GM21526 (cell line): ENCODE measurements at regions not wholly inside any gene's neighbourhood (a gene's known extent, or its start where the extent isn't known, plus 50 kb on each side); places are given as distances from the start of the nearest gene placed in this dataset.
"Not testable (repeated sequence)": the region's sequence is repeated elsewhere in the genome, so short reads cannot be mapped to it uniquely, and the experiment has no call there.

Experiments used
- ATAC-seq: cut with Tn5 transposase; IDR thresholded peaks from one replicate; pipeline ENCODE4 v1.9.1; 2021; ENCODE audit warnings: moderate library complexity; ENCODE audit not compliant: unreplicated experiment, low FRiP score

DNA sequence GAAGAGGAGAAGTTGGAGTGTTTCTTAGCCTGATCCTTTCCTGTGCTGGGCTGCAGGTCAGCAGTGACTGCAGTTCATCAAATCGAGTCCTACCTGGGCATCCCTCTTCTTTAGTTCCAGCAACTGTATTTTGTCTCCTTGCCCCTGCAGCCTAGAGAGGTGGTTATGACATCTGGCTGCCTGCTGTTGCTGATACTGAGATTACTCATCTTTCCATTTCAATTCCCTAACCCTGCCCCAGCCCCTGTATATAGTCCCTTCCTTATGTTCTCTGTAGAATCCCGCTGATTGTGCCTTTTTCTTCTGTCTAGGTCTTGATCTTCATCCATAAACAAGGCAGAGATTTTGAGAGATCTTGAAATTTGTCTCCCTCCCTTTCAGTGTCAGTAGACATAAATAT is 393.3 kb downstream of the EDEM1 start:
- peak; percentile 59 for ATAC-seq

DNA sequence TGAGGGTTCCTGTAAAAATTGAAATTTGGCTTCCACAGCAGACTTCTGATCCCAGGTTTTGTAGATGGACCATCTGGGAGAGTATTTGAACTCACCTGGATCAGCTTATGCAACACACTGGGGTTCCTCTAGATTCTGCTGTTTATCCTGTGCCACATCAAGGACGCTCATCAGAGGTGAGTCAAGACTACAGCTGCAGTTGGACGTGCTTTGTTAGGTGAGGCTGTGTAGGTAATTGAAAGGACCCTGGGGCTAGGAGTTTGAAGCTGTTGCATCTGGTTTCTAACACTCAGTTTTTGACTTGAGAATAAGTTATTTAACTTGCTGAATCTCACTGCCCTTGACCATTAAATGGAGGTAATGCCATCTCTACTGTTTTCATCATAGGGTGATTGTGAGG is 394.2 kb downstream of the EDEM1 start:
- no peak for ATAC-seq

DNA sequence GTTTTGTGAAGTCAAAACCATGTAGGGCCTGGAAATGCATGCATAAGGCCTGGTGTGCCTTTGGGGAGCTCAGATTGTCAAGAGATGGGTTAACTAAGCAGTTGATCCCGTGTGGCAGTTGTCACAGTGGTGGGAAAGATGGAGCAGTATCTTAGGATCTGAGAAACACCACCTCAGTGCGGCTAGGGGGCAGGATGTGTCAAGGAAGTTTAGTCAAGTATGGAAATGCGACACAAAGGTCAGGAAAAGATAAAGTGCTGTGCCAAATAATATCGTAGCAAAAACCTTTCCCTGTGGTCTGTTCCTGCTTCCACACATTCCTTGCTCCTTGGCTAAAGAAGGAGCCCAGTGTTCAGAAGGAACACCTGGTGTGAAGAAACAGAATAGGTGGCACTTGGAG is 396.4 kb downstream of the EDEM1 start:
- no peak for ATAC-seq

DNA sequence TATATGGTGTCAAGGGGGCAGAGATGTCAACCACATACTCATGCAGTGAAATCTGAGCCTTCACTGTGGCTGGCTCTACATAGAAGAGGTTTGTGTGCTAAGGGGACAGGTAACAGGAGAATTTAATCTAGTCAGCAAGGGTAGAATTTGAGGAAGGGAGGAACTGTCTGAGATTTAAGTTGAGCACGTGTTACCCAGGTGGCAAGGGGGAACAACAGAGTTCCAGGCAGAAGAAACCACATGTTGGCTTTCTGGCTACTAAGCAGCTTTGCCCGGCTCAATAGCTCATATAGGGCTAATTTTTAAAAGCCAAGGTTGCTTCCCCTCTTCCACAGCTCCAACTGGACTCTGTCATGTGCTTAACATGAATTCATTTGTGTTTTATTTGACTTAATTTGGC is 397.6 kb downstream of the EDEM1 start:
- ATAC-seq, result no peak

DNA sequence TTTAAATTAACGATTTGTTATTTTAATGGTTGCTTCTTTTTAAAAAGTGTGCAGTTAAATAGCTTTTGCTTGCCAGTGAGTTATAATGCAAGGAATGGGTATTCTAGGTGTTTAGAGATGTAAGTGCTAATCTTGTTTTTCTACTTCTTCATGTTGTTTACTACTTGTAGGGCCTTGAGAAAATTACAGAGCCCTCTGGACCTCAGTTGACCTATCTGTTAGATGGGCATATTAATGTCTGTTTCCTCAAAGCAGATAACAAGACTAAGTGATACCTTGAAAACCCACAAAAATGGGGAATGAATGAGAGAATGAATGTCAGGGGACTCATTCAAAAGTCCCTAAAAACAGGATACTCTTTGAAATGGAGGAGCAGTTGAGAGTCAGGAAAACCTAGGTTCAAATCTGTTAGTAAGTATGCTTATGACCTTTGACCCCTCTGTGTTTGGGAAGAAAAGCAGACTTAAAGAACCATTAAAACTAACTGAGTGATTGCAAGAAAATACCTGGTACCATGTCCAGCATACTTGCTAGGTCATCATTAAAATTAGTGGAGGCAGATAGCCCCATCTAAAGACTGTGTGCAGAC is 419.5 kb downstream of the EDEM1 start:
- ATAC-seq, result no peak

DNA sequence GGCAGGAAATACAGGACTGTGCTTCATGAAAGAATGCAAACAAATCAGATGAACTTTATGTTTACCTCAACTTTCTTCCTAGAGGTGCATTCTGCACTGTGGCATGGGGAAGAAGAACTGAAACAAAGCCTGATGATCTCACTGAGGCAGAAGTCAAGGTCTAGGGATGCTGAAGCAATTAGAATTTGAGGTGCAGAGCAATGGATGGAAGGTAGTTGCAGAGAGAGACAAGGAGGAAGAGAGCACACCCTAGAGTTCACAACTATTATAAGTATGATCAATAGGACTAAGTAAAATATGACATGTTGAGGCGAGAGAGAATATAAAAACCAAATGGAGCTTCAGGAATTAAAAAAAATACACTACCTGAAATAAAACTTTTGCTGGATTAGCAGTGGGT is 420.1 kb downstream of the EDEM1 start:
- ATAC-seq, result no peak

DNA sequence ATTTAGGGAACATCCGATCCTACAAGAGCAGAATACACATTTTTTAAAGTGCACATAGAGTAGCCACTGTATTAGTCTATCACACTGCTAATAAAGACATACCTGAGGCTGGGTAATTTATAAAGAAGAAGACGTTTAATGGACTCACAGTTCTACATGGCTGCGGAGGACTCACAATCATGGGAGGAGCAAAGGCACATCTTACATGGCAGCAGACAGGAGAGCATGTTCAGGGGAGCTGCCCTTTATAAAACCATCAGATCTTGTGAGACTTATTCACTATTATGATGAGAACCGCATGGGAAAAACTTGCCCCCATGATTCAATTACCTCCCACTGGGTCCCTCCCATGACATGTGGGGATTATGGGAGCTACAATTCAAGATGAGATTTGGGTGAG is 421.5 kb downstream of the EDEM1 start:
- ATAC-seq, result not testable (repeated sequence)

DNA sequence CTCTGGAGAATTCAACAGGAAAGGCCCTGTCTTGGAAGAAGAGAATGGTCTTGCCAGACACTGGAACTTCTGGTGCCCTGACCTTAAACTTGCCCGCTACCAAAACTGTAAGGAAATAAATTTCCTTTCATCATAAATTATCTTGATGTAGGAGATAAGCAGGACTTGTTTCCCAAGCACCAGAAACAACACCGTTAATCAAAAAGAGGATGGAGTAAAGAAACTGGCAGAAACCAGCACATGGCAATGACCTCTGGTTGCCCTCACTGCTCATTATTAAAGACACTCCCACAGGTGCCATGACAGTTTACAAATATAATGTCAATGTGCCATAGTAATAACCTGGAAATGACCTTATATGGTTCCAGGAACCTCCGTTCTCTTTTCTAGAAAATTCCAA is 426.1 kb downstream of the EDEM1 start:
- ATAC-seq, result no peak

DNA sequence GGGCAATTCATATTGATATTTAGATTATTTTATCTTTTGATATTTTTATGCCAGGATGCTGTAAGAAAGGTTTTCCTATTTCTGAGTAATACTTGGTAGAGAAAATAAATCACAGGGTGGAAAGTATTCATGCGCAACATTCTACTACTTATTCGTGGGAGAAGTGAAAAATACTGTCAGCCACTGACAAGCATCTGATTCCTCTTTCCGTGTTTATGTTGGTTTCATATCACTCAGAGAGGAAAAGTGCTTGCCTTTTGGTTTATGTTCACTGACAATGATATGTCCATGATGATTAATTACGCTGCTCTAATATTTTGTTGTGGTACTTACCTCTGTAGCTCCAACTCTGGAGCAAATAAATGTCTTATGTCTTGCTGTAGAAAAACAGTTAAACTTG is 429.4 kb downstream of the EDEM1 start:
- no peak for ATAC-seq

DNA sequence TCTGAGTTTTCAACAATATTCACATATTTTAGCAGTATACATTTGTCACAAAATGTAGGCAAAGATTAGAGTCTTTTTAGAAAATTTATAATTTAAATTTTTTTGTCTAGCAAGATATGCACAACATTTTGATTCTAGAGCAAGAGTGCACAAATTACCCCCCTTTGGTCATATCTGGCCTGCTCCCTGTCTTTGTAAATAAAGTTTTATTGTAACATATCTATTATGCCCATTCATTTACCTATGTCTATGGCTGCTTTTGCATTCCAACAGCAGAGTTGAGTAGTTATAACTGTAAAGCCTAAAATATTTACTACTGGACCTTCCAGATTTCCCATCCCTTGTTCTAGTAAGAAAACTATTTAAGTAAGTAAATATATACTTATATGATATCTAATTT is 430.7 kb downstream of the EDEM1 start:
- ATAC-seq, result no peak

DNA sequence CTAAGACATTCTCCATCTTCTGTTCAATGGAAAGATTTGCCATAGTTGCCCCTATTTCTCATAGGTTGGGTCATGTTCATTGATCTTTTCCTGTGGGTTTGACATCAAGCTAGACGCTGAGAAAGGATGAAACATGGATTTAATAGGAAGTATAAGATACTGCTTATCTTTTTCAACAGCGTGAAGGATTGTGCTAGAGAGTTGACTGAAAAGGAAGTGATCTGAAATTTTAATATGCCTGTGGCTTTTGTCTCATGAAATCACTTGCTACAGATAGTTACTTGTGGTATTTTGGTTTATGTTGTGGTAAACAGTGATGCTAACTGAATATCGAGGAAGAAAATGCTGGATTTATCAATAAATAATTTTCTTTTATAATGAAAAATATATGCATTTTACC is 442.9 kb downstream of the EDEM1 start:
- no peak for ATAC-seq

DNA sequence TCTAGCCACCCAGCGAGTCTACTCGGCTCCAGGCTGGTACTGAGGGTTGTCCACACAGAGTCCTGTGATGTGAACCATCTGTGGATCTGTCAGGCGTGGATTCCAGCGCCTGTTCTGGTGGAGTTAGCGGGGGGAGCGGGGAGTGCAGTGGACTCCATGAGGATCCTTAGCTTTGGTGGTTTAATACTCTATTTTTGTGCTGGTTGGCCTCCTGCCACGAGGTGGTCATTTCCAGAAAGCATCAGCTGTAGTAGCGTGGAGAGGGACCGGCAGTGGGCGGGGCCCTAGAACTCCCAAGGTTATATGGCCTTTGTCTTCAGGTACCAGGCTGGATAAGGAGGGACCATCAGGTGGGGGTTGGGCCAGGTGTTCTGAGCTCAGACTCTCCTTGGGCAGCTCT is 446.5 kb downstream of the EDEM1 start:
- ATAC-seq, result no peak

DNA sequence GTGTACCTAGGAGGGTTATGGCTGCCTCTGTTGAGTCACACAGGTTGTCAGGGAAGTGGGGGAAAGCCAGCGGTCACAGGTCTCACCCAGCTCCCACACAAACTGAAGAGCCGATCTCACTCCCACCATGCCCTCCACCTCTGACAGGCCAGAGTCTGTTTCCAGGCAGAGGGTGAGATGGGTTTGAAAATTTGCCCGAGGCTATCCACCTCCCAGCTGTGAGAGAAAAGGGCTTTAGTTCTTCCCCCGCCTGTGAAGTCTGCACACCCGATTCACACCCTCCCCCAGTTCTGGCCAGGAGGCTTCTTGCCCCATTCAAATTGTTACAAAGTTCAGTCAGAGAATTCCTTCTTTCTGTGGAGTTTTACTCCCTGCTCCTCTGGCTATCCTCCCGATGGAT is 446.9 kb downstream of the EDEM1 start:
- no peak for ATAC-seq

DNA sequence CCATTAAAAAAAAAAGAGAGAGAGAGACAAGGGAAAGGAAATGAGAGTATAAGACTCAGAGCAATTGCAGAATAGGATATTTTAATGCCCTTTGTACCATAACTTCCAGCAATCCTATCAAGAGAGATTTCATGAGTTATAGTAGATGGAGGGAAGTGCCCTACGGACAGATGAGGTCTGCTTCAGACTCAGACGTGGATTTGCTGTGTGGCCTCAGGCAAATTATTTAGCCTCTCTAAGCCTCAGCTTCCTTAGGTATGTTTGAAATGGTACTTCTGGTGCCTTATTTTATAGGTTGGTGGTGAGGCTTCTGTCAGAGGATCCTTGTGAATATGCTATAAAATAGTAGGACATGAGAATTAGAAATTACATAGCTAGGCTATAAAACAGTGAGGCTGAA is 448.2 kb downstream of the EDEM1 start:
- ATAC-seq, result no peak

DNA sequence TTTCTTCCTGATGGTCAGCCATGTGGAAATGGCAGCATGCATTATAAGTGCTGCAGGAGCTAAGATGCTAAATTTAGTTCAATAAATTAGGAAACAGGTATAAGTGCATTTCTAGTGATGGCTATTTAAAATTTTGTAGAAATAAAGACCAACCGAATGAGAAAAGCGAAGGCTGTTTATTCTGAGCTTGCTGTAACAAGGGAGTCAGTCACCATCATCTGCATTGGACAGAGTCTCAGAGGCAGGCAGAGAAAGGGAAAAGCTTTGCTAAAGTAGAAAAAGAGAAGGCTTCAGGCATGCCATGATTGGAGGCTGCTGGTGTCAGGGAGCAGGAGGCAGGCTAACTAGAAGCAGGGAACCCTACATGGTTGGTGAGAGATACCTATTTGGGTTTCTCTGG is 451.0 kb downstream of the EDEM1 start:
- ATAC-seq, result no peak

DNA sequence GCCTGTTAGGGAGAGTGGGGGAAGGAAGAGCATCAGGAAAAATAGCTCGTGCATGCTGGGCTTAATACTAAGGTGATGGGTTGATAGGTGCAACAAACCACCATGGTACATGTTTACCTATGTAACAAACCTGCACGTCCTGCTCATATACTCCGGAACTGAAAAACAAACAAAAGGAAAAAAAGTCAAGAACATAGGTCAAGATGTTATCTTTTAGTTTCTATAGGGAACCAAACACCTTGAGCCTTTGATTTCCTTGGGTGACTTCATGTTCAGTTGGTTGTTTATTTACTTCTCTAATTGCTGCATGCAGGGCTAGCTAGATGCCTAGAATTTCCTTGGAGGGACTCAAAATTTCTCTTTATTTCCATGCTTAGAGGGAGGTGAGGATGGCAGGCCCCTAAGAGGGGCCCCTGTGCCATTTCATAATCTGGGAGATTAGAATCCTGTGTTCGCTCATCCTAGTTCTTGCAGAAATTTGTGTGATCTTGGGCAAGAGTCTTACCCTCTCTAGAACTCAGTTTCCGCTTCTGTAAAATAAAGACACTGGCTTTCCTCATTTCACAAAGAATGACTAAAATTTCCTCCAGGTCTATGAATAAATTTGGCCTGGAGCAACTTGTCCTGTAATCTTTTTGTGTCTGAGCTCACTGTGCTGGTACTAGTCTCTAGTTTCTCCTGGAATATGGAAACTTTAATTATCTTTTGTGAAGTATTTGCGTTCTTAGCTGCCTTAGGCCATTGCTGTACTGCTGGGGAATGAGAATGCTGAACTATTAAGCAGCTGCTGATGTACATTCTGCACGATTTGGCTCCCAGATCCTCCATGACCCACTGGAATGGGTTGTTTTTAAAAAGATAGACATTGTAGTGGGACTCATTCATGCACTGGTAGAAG is 457.5 kb downstream of the EDEM1 start:
- no peak for ATAC-seq

DNA sequence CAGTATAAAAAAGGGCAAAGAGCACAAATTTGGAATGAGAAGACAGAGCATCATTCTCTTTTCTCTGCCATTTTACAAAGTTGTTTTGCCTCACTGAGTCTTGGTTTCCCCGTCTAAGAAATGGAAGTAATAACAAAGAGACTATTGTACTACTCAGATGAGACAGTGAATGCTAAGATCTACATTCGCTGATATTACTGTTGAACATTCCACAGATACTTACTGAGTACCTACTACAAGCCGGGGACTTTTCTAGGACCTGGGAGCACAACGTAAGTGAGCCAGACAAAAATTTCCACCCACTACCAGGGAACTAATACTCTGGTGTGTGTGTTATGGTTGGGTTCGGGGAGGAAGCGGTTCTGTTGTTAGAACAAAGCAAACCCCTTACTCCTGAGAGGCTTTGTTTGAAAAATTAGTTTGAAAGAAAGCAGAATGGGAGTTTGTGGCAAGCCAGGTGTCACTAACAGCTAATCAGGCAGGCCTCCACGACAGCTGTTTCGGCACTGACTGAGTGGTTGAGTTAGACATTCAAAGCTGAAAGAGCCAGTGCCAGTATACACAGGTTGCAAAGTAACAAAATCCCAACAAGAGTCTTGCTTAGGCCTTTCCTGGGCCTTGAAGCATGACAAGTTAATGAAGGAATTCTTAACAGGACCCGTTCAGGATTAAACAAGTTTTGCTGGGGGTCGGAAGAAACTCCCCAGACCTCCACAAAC is 458.3 kb downstream of the EDEM1 start:
- ATAC-seq, result no peak

DNA sequence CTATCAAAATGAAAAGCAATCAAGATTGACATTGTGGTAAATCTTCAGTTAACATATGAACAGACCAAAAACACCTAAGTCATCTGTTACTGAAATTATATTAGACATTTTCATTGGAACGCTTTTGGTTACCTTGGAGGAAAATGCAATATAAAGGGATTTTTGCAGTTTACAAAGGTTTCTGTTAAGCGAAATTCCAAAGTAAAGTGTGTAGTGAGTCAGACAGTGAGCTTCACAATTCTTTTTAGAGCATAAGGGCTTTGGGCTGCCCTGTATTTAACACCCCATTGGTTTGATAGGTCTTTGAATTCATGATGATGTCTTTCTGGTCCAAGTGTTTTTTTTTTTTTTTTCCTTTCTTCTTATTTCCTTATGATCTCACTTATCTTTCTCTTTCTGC is 462.8 kb downstream of the EDEM1 start:
- no peak for ATAC-seq

DNA sequence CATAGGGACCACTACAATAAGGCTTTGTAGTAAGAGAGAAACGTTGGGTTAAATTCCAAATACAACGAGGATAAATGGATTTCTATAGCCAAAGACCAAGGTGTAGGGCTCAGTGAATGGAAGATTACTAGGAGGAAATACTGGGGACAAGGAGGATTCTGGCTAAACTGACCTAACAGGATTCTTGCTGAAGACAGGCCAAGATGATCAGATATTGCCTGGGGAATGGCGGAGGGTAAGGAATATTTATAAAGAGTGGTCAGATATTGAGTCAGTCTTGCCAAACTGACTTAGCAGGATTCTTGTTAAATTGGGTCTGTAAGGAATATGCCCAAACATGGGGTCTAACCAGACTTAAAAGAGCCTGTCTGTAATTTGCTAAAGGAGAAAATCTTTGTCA is 463.8 kb downstream of the EDEM1 start:
- no peak for ATAC-seq

DNA sequence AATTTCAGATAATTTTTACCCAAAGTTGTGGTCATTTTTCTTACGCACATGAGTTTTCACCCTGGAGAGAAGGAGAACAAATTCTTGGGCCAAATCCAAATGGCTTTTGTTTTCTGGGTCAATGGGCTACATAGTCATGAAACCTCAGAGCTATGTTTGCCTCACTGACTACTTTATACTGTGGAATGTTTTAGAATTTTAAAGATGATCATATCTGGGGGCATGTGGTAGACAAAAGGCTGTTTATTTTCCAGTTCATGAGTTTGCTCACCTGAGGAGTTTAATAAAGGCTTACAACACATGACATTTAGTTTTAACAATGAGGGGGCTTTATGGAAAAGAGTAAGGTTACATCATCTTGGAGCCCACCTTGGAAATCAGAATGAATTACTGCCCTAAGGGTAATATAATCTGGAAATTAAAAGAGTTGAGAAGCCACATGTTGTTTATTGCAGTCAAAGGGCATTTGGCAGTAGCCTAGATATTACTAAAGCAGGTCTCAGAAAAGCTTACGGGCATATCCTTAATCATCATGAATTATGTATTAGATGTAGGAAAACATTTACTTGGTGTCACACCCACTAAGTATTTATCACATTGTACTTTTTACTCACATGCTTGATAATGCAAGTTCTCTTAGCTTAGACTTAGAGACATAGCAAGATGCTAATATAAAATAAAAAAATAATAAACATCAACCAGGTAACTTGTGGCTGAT is 466.1 kb downstream of the EDEM1 start:
- no peak for ATAC-seq

DNA sequence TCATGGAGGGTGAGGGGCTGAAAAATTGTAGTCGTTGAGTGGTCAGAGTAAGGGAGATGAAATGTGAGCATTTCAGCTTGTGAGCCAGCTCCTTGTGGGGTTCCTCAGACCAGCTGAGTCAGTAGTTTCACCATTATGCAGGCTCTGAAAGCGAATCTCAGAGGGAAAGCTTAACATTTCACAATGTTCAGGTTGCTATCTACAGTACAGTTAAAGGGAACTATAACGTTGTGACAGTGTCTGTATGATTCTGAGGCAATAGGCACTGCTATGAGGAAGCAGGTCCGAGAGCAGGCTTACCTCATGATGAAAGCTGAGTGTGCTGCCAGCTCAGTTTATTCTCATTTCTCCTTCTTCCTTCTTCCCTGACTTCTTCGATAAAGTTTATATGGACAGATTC is 469.6 kb downstream of the EDEM1 start:
- no peak for ATAC-seq
